Ishikawa (cell line): ENCODE measurements at regions not wholly inside any gene's neighbourhood (a gene's known extent, or its start where the extent isn't known, plus 50 kb on each side); places are given as distances from the start of the nearest gene placed in this dataset.

Source experiments
- CEBPB ChIP-seq: IDR thresholded peaks from 2 replicates; pipeline ENCODE4 v1.6.1; 2012
- CREB1 ChIP-seq: IDR thresholded peaks from 2 replicates; pipeline ENCODE4 v1.6.1; 2012; ENCODE audit warnings: low read depth
- EP300 ChIP-seq: IDR thresholded peaks from 2 replicates; pipeline ENCODE4 v1.6.1; 2012; ENCODE audit warnings: borderline replicate concordance
- FOXM1 ChIP-seq: IDR thresholded peaks from 2 replicates; pipeline ENCODE4 v1.6.1; 2012; ENCODE audit warnings: low read depth, borderline replicate concordance
- MAX ChIP-seq: IDR thresholded peaks from 2 replicates; pipeline ENCODE4 v1.6.1; 2012
- RAD21 ChIP-seq: IDR thresholded peaks from 2 replicates; pipeline ENCODE4 v1.6.1; 2012; ENCODE audit warnings: low read depth
- REST ChIP-seq: IDR thresholded peaks from 2 replicates; pipeline ENCODE4 v1.6.1; 2012; ENCODE audit warnings: low read depth, mild to moderate bottlenecking
- TCF12 ChIP-seq: IDR thresholded peaks from 2 replicates; pipeline ENCODE4 v1.6.1; 2012; ENCODE audit warnings: low read depth
- ZBTB7A ChIP-seq: IDR thresholded peaks from 2 replicates; pipeline ENCODE4 v1.6.1; 2012; ENCODE audit warnings: low read depth

- TF ChIP-seq MAX, result no peak
- no peak for TF ChIP-seq RAD21
- TF ChIP-seq REST, result no peak
- TF ChIP-seq FOXM1, result no peak
- TF ChIP-seq EP300, result no peak
- TF ChIP-seq CEBPB, result no peak
- no peak for TF ChIP-seq TCF12
- no peak for TF ChIP-seq CREB1
- TF ChIP-seq ZBTB7A, result no peak
Measured at GRCh38 chr10:110399965-110400933, 95.5 kb upstream of the SMNDC1 start.
